GM21390 (cell line): ENCODE measurements at regions not wholly inside any gene's neighbourhood (a gene's known extent, or its start where the extent isn't known, plus 50 kb on each side); places are given as distances from the start of the nearest gene placed in this dataset.

ENCODE experiments used
- ATAC-seq: cut with Tn5 transposase; IDR thresholded peaks from one replicate; pipeline ENCODE4 v1.9.1; 2021; ENCODE audit not compliant: unreplicated experiment

- ATAC-seq: no peak
Measured at GRCh38 chr3:84023842-84024241, 934.9 kb upstream of the CADM2 start.

GRCh38 chr3:84039099-84039498, 919.7 kb upstream of the CADM2 start:
- ATAC-seq: no peak

GRCh38 chr3:84042399-84043106, 916.2 kb upstream of the CADM2 start:
- ATAC-seq: no peak

- ATAC-seq: no peak
Measured at GRCh38 chr3:84066915-84067314, 891.9 kb upstream of the CADM2 start.

GRCh38 chr3:84073664-84074063, 885.1 kb upstream of the CADM2 start:
- ATAC-seq: no peak

GRCh38 chr3:84074767-84075166, 884.0 kb upstream of the CADM2 start:
- ATAC-seq: no peak

GRCh38 chr3:84077479-84077878, 881.3 kb upstream of the CADM2 start:
- ATAC-seq: no peak

GRCh38 chr3:84082726-84083125, 876.1 kb upstream of the CADM2 start:
- no peak for ATAC-seq

- no peak for ATAC-seq
Measured at GRCh38 chr3:84092907-84093306, 865.9 kb upstream of the CADM2 start.

GRCh38 chr3:84096188-84096587, 862.6 kb upstream of the CADM2 start:
- no peak for ATAC-seq

- ATAC-seq: no peak
Measured at GRCh38 chr3:84100861-84101260, 857.9 kb upstream of the CADM2 start.

GRCh38 chr3:84108442-84108971, 850.3 kb upstream of the CADM2 start:
- ATAC-seq: no peak

- ATAC-seq: no peak
Measured at GRCh38 chr3:84109911-84110310, 848.9 kb upstream of the CADM2 start.

- no peak for ATAC-seq
Measured at GRCh38 chr3:84110787-84111186, 848.0 kb upstream of the CADM2 start.

- no peak for ATAC-seq
Measured at GRCh38 chr3:84125201-84125721, 833.5 kb upstream of the CADM2 start.

- no peak for ATAC-seq
Measured at GRCh38 chr3:84125760-84126159, 833.0 kb upstream of the CADM2 start.

GRCh38 chr3:84126160-84126559, 832.6 kb upstream of the CADM2 start:
- no peak for ATAC-seq

- no peak for ATAC-seq
Measured at GRCh38 chr3:84128024-84128423, 830.8 kb upstream of the CADM2 start.

- ATAC-seq: no peak
Measured at GRCh38 chr3:84136425-84136824, 822.4 kb upstream of the CADM2 start.

GRCh38 chr3:84140631-84141030, 818.2 kb upstream of the CADM2 start:
- no peak for ATAC-seq

- ATAC-seq: no peak
Measured at GRCh38 chr3:84141571-84141970, 817.2 kb upstream of the CADM2 start.

- no peak for ATAC-seq
Measured at GRCh38 chr3:84165328-84165727, 793.5 kb upstream of the CADM2 start.

GRCh38 chr3:84175449-84175848, 783.3 kb upstream of the CADM2 start:
- ATAC-seq: no peak
